Lung microvascular endothelial cell (primary cell): ENCODE measurements at regions not wholly inside any gene's neighbourhood (a gene's known extent, or its start where the extent isn't known, plus 50 kb on each side); places are given as distances from the start of the nearest gene placed in this dataset.

Source experiments
- DNase-seq, 2 donors: peaks; one replicate each; pipeline versions ENCODE4 v3.0.0 to v3.0.0-alpha.2; 2010; ENCODE audit warnings: low read depth in 2 of 2

GRCh38 chr2:122856696-122857095, 1101.2 kb downstream of the TSN start:
- DNase-seq = no peak

- no peak for DNase-seq
Measured at GRCh38 chr2:122858075-122858702, 1102.7 kb downstream of the TSN start.

GRCh38 chr2:122858813-122859212, 1103.4 kb downstream of the TSN start:
- no peak for DNase-seq

GRCh38 chr2:122859260-122859659, 1103.8 kb downstream of the TSN start:
- DNase-seq = no peak

GRCh38 chr2:122863532-122863931, 1108.1 kb downstream of the TSN start:
- no peak for DNase-seq

GRCh38 chr2:122864728-122865127, 1109.3 kb downstream of the TSN start:
- no peak for DNase-seq

GRCh38 chr2:122866095-122866494, 1110.6 kb downstream of the TSN start:
- no peak for DNase-seq

GRCh38 chr2:122867941-122868340, 1112.5 kb downstream of the TSN start:
- DNase-seq = no peak

GRCh38 chr2:122868646-122869275, 1113.3 kb downstream of the TSN start:
- no peak for DNase-seq

- DNase-seq = no peak
Measured at GRCh38 chr2:122873951-122874350, 1118.5 kb downstream of the TSN start.

- no peak for DNase-seq
Measured at GRCh38 chr2:122875091-122875865, 1119.8 kb downstream of the TSN start.

- DNase-seq = no peak
Measured at GRCh38 chr2:122883849-122884248, 1128.4 kb downstream of the TSN start.

- DNase-seq = no peak
Measured at GRCh38 chr2:122884889-122885288, 1129.4 kb downstream of the TSN start.

- no peak for DNase-seq
Measured at GRCh38 chr2:122885436-122885835, 1130.0 kb downstream of the TSN start.

- no peak for DNase-seq
Measured at GRCh38 chr2:122886479-122887145, 1131.2 kb downstream of the TSN start.

- DNase-seq = no peak
Measured at GRCh38 chr2:122899614-122900013, 1125.5 kb upstream of the CNTNAP5 start.

- no peak for DNase-seq
Measured at GRCh38 chr2:122905431-122905830, 1119.7 kb upstream of the CNTNAP5 start.

- no peak for DNase-seq
Measured at GRCh38 chr2:122908159-122908558, 1116.9 kb upstream of the CNTNAP5 start.

GRCh38 chr2:122927197-122927596, 1097.9 kb upstream of the CNTNAP5 start:
- no peak for DNase-seq

- no peak for DNase-seq
Measured at GRCh38 chr2:122927710-122928557, 1097.2 kb upstream of the CNTNAP5 start.

- DNase-seq = no peak
Measured at GRCh38 chr2:122929347-122929746, 1095.7 kb upstream of the CNTNAP5 start.
